ENCODE measurements at regions not wholly inside any gene's neighbourhood (a gene's known extent, or its start where the extent isn't known, plus 50 kb on each side); places are given as distances from the start of the nearest gene placed in this dataset.
"Not testable (repeated sequence)": the region's sequence is repeated elsewhere in the genome, so short reads cannot be mapped to it uniquely, and the experiment has no call there.

- DNase-seq, result not testable (repeated sequence)
Measured at GRCh38 chr16:16448423-16448822, 69.5 kb downstream of the NPIPA7 start.

GRCh38 chr16:16449712-16450237 lies 70.8 kb downstream of the NPIPA7 start:
- DNase-seq, result not testable (repeated sequence)

GRCh38 chr16:16451721-16452410 lies 72.9 kb downstream of the NPIPA7 start:
- DNase-seq, result not testable (repeated sequence)

- not testable (repeated sequence) for DNase-seq
Measured at GRCh38 chr16:16458579-16458978, 79.6 kb downstream of the NPIPA7 start.

GRCh38 chr16:16463792-16464191 lies 84.9 kb downstream of the NPIPA7 start:
- DNase-seq, result not testable (repeated sequence)

GRCh38 chr16:16488919-16489318 lies 110.0 kb downstream of the NPIPA7 start:
- not testable (repeated sequence) for DNase-seq

- DNase-seq, result not testable (repeated sequence)
Measured at GRCh38 chr16:16489466-16489865, 110.5 kb downstream of the NPIPA7 start.

- not testable (repeated sequence) for DNase-seq
Measured at GRCh38 chr16:16494114-16494513, 115.2 kb downstream of the NPIPA7 start.

- not testable (repeated sequence) for DNase-seq
Measured at GRCh38 chr16:16494998-16495397, 116.1 kb downstream of the NPIPA7 start.

GRCh38 chr16:16499875-16500274 lies 120.9 kb downstream of the NPIPA7 start:
- DNase-seq, result not testable (repeated sequence)

GRCh38 chr16:16507041-16507440 lies 128.1 kb downstream of the NPIPA7 start:
- not testable (repeated sequence) for DNase-seq

- DNase-seq, result not testable (repeated sequence)
Measured at GRCh38 chr16:16508344-16508743, 129.4 kb downstream of the NPIPA7 start.

GRCh38 chr16:16519395-16519794 lies 140.5 kb downstream of the NPIPA7 start:
- not testable (repeated sequence) for DNase-seq

- not testable (repeated sequence) for DNase-seq
Measured at GRCh38 chr16:16521239-16522002, 142.5 kb downstream of the NPIPA7 start.

GRCh38 chr16:16526998-16527397 lies 148.1 kb downstream of the NPIPA7 start:
- DNase-seq, result not testable (repeated sequence)

- DNase-seq, result not testable (repeated sequence)
Measured at GRCh38 chr16:16530744-16531143, 151.8 kb downstream of the NPIPA7 start.

GRCh38 chr16:16535565-16535964 lies 156.6 kb downstream of the NPIPA7 start:
- not testable (repeated sequence) for DNase-seq

- DNase-seq, result not testable (repeated sequence)
Measured at GRCh38 chr16:16536151-16536550, 157.2 kb downstream of the NPIPA7 start.

- DNase-seq, result not testable (repeated sequence)
Measured at GRCh38 chr16:16549710-16550109, 170.8 kb downstream of the NPIPA7 start.

GRCh38 chr16:16550824-16551223 lies 171.9 kb downstream of the NPIPA7 start:
- DNase-seq, result not testable (repeated sequence)

GRCh38 chr16:16552819-16553340 lies 173.9 kb downstream of the NPIPA7 start:
- DNase-seq, result not testable (repeated sequence)

- DNase-seq, result not testable (repeated sequence)
Measured at GRCh38 chr16:16559179-16559740, 180.3 kb downstream of the NPIPA7 start.

Measured in renal pelvis (tissue), 1 donor.